C4-2B (cell line): ENCODE measurements at regions not wholly inside any gene's neighbourhood (a gene's known extent, or its start where the extent isn't known, plus 50 kb on each side); places are given as distances from the start of the nearest gene placed in this dataset.

Experiments used
- CTCF ChIP-seq: fragments of 450-650 bp; conservative IDR thresholded peaks from 2 replicates; pipeline ENCODE4 v1.5.1; 2017; ENCODE audit warnings: mild to moderate bottlenecking
- ZFX ChIP-seq: fragments of 450-650 bp; IDR thresholded peaks from 2 replicates; pipeline ENCODE4 v1.6.1; 2017

GRCh38 chr4:133095591-133095990 lies 53.5 kb upstream of the PCDH10 start:
- TF ChIP-seq CTCF, result no peak
- no peak for TF ChIP-seq ZFX
